HL-60 (cell line): ENCODE measurements at regions not wholly inside any gene's neighbourhood (a gene's known extent, or its start where the extent isn't known, plus 50 kb on each side); places are given as distances from the start of the nearest gene placed in this dataset.

Experiments used
- DNase-seq, 2 experiments: peaks; one replicate each; pipeline ENCODE4 v3.0.0-alpha.2; 2010 to 2020; ENCODE audit warnings: low read depth in 1 of 2, low spot score in 1 of 2
- H3K27ac ChIP-seq: fragments of 250-450 bp; sonication (Bioruptor Pico); replicated peaks from 2 replicates; pipeline ENCODE4 v1.5.1; 2020; ENCODE audit warnings: mild to moderate bottlenecking, moderate library complexity
- H3K27me3 ChIP-seq: fragments of 250-450 bp; sonication (Bioruptor Pico); 2 replicates; pipeline ENCODE4 v1.5.1; 2021; ENCODE audit warnings: mild to moderate bottlenecking, moderate library complexity; ENCODE audit not compliant: insufficient read depth, poor library complexity, severe bottlenecking
- H3K4me3 ChIP-seq: replicated peaks from 2 replicates; pipeline ENCODE4 v1.5.1; 2011; ENCODE audit warnings: mild to moderate bottlenecking, control low read depth, low read length; ENCODE audit not compliant: insufficient read depth
- GABPA ChIP-seq: IDR thresholded peaks from 2 replicates; pipeline ENCODE4 v1.6.1; 2012; ENCODE audit warnings: low read depth
- POLR2AphosphoS5 ChIP-seq: IDR thresholded peaks from 2 replicates; pipeline ENCODE4 v1.6.1; 2012; ENCODE audit warnings: low read depth
- REST ChIP-seq: IDR thresholded peaks from 2 replicates; pipeline ENCODE4 v1.6.1; 2012; ENCODE audit warnings: low read depth; ENCODE audit not compliant: insufficient replicate concordance
- SPI1 ChIP-seq: IDR thresholded peaks from 2 replicates; pipeline ENCODE4 v1.6.1; 2012; ENCODE audit warnings: low read depth, mild to moderate bottlenecking, borderline replicate concordance
- TF ChIP-seq, protein P1 (sequence below): IDR thresholded peaks from one replicate; pipeline ENCODE4 v1.5.1; 2011; ENCODE audit warnings: low read length, control low read depth, inconsistent platforms; ENCODE audit not compliant: insufficient read depth

- Histone ChIP-seq H3K27me3 (no peaks in the 10 kb centered on the region), H3K27ac (no peak overlapping the region), H3K4me3 (no peak overlapping the region)
- DNase-seq, result no peak
- TF ChIP-seq, protein P1, sequence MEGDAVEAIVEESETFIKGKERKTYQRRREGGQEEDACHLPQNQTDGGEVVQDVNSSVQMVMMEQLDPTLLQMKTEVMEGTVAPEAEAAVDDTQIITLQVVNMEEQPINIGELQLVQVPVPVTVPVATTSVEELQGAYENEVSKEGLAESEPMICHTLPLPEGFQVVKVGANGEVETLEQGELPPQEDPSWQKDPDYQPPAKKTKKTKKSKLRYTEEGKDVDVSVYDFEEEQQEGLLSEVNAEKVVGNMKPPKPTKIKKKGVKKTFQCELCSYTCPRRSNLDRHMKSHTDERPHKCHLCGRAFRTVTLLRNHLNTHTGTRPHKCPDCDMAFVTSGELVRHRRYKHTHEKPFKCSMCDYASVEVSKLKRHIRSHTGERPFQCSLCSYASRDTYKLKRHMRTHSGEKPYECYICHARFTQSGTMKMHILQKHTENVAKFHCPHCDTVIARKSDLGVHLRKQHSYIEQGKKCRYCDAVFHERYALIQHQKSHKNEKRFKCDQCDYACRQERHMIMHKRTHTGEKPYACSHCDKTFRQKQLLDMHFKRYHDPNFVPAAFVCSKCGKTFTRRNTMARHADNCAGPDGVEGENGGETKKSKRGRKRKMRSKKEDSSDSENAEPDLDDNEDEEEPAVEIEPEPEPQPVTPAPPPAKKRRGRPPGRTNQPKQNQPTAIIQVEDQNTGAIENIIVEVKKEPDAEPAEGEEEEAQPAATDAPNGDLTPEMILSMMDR, result no peak
- no peak for TF ChIP-seq GABPA
- TF ChIP-seq POLR2AphosphoS5, result no peak
- no peak for TF ChIP-seq REST
- no peak for TF ChIP-seq SPI1
Measured at GRCh38 chr15:38010395-38010794, 76.0 kb downstream of the TMCO5A start.

GRCh38 chr15:38012894-38013293, 78.5 kb downstream of the TMCO5A start:
- H3K27me3 ChIP-seq, result no peaks in the 10 kb centered on the region
- no peak overlapping the region for H3K4me3 ChIP-seq
- TF ChIP-seq REST (no peak), GABPA (no peak), SPI1 (no peak)
- TF ChIP-seq, protein P1, result no peak
- DNase-seq, result no peak
- no peak overlapping the region for H3K27ac ChIP-seq

DNA sequence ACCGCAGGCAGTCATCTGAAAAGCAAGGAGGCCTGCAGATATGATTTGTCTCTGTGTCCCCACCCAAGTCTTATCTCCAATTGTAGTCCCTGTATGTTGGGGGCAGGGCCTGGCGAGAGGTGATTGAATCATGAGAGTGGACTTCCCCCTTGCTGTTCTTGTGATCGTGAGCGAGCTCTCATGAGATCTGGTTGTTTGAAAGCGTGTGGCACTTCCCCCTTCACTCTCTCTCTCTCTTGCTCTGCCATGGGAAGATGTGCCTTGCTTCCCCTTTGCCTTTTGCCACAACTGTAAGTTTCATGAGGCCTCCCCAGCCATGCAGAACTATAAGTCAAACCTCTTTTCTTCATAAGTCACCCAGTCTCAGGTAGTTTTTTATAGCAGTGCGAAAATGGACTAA, 83.3 kb downstream of the TMCO5A start:
- H3K4me3 ChIP-seq, result no peak overlapping the region
- peak; percentile 3 to 34 for DNase-seq
- TF ChIP-seq, protein P1, result no peak
- peak; percentile 65 for TF ChIP-seq SPI1
- no peaks in the 10 kb centered on the region for H3K27me3 ChIP-seq
- H3K27ac ChIP-seq, result no peak overlapping the region

- DNase-seq, result no peak
- no peak overlapping the region for H3K4me3 ChIP-seq
- no peak overlapping the region for H3K27ac ChIP-seq
- TF ChIP-seq REST (no peak), SPI1 (no peak), POLR2AphosphoS5 (no peak), GABPA (no peak)
- TF ChIP-seq, protein P1, result no peak
- H3K27me3 ChIP-seq, result no peaks in the 10 kb centered on the region
Measured at GRCh38 chr15:38019066-38019465, 84.6 kb downstream of the TMCO5A start.
